ENCODE measurements at regions not wholly inside any gene's neighbourhood (a gene's known extent, or its start where the extent isn't known, plus 50 kb on each side); places are given as distances from the start of the nearest gene placed in this dataset.

DNA sequence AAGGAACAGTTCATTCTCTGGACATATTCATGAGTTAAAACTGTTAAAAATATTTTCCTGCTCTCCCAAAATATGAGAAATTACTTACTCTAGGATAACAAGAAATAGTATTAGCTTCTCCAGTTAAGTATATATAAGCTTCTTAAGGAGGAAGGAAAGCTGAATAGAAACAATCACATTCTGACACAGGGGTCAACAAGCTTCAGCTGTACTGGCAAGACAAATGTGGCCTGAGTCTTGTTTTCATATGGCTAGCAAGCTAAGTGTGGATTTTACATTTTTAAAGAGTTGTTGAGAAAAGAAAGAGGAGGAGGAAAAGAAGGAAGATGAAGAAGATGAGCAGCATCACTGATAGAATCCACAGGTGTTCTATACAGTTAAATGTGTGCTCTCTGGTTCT lies 313.8 kb downstream of the ZPLD1 start:
- no peaks in the 10 kb centered on the region for H3K4me1 ChIP-seq (ENCODE audit: control insufficient read depth, insufficient read depth, low read length)
- ATAC-seq (no peak), DNase-seq (no peak)
- H3K27me3 ChIP-seq (ENCODE audit: control insufficient read depth, insufficient read depth): no peaks in the 10 kb centered on the region
- no peak overlapping the region for H3K4me3 ChIP-seq (ENCODE audit: low read length)
- no peaks in the 10 kb centered on the region for H3K9me3 ChIP-seq (ENCODE audit: control insufficient read depth, low read length)
- intact Hi-C loops (cut with DNase I): loop anchor here in 1 of 4 donors (10.0 kb wide), 1 partner anchor 74 kb away; no protein-coding TSS in a partner anchor
- H3K27ac ChIP-seq (ENCODE audit: low read length): no peak overlapping the region

GRCh38 chr3:102750322-102750721 lies 315.5 kb downstream of the ZPLD1 start:
- DNase-seq (no peak), ATAC-seq (no peak)
- Histone ChIP-seq H3K4me3 (ENCODE audit: low read length) (no peak overlapping the region), H3K4me1 (ENCODE audit: control insufficient read depth, insufficient read depth, low read length) (no peaks in the 10 kb centered on the region), H3K27ac (ENCODE audit: low read length) (no peak overlapping the region), H3K9me3 (ENCODE audit: control insufficient read depth, low read length) (no peaks in the 10 kb centered on the region), H3K27me3 (ENCODE audit: control insufficient read depth, insufficient read depth) (no peaks in the 10 kb centered on the region)
- 92% methylated on average over 2 of the region's 2 CpGs for WGBS
- intact Hi-C loops (cut with DNase I): no loop called here

GRCh38 chr3:102753901-102754300 lies 319.1 kb downstream of the ZPLD1 start:
- intact Hi-C loops (cut with DNase I): no loop called here
- no peaks in the 10 kb centered on the region for H3K4me1 ChIP-seq (ENCODE audit: control insufficient read depth, insufficient read depth, low read length)
- H3K27ac ChIP-seq (ENCODE audit: low read length): no peak overlapping the region
- ATAC-seq: no peak
- DNase-seq: no peak
- H3K9me3 ChIP-seq (ENCODE audit: control insufficient read depth, low read length): no peaks in the 10 kb centered on the region
- H3K27me3 ChIP-seq (ENCODE audit: control insufficient read depth, insufficient read depth): no peaks in the 10 kb centered on the region
- H3K4me3 ChIP-seq (ENCODE audit: low read length): no peak overlapping the region

DNA sequence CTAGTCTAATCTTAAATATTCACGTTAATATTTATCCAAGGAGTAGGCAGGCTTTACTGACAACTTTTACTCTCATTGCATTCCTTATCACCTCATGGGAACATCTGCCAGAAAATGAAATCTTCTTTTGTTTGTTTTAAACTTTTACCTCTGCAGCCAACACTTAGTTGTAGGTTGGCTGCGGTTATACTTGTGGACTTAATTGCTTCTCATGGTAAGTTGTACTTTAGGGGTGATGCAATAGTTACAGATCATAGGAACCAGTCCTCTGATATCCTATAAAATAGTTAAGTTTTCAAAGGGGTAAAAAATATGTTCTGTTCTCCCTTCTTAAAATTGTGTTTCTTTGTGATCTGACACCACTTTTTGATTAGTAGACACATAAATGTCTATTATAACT lies 321.9 kb downstream of the ZPLD1 start:
- Histone ChIP-seq H3K27me3 (ENCODE audit: control insufficient read depth, insufficient read depth) (no peaks in the 10 kb centered on the region), H3K9me3 (ENCODE audit: control insufficient read depth, low read length) (no peaks in the 10 kb centered on the region), H3K4me3 (ENCODE audit: low read length) (no peak overlapping the region), H3K4me1 (ENCODE audit: control insufficient read depth, insufficient read depth, low read length) (no peaks in the 10 kb centered on the region), H3K27ac (ENCODE audit: low read length) (no peak overlapping the region)
- ATAC-seq: no peak
- WGBS: 65% methylated on average over 2 of the region's 2 CpGs
- DNase-seq: no peak
- intact Hi-C loops (cut with DNase I): no loop called here

GRCh38 chr3:102757950-102758349 lies 323.1 kb downstream of the ZPLD1 start:
- WGBS: 84% methylated on average over 2 of the region's 2 CpGs
- no peak for ATAC-seq
- intact Hi-C loops (cut with DNase I): no loop called here

DNA sequence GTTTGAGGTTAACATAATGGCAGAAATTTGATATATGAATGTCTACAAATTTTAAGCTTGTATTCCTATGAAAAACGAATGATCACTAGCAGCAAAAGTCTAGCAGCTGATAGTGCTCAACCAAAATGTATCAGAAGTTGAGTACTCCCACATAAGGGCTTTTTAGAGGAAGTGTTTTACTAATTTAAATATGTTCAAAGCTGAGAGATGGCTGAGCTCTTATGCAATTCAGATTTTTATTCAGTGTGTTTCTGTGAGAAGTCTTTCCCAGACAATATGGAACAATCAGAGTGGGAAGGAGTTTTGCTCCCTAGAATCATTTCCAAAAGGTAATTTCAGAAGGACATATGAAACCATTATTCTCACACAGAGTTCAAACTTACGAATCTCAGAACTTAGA lies 327.0 kb downstream of the ZPLD1 start:
- Histone ChIP-seq H3K4me3 (ENCODE audit: low read length) (no peak overlapping the region), H3K27ac (ENCODE audit: low read length) (no peak overlapping the region), H3K9me3 (ENCODE audit: control insufficient read depth, low read length) (no peaks in the 10 kb centered on the region), H3K4me1 (ENCODE audit: control insufficient read depth, insufficient read depth, low read length) (no peaks in the 10 kb centered on the region), H3K27me3 (ENCODE audit: control insufficient read depth, insufficient read depth) (no peaks in the 10 kb centered on the region)
- intact Hi-C loops (cut with DNase I): no loop called here
- no peak for ATAC-seq
- no peak for DNase-seq
- WGBS: 56% methylated on average over 2 of the region's 2 CpGs

More at GRCh38 chr3:102757950-102758349, 323.1 kb downstream of the ZPLD1 start:
- H3K9me3 ChIP-seq (ENCODE audit: control insufficient read depth, low read length): no peaks in the 10 kb centered on the region
- no peaks in the 10 kb centered on the region for H3K27me3 ChIP-seq (ENCODE audit: control insufficient read depth, insufficient read depth)
- H3K4me3 ChIP-seq (ENCODE audit: low read length): no peak overlapping the region
- DNase-seq: no peak
- no peak overlapping the region for H3K27ac ChIP-seq (ENCODE audit: low read length)
- no peaks in the 10 kb centered on the region for H3K4me1 ChIP-seq (ENCODE audit: control insufficient read depth, insufficient read depth, low read length)

DNA sequence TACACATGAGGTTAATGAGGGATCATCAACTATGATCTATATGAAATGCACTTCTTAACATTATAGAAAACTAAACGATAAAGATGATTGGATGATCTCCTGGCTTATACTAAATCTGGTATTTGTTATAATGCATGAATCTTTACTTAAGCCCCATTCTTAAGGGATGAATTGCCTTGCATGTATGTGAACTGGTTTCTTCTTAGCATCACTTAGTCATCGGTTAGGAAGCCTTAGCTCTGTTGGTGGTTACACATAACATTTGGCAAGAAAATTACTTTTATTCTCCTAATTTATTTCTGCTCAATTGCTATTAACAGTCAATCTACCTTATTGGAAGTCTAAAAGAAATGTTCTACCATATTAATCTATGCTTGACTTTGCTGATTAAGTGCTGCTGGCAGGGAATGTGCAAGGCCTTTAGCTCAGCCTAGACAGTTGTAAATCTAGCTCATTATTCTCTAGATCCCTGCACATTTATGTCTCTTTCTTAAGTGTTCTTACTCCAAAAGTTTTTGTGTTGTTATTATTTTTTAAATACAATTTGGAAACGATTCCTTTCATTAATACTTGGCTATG lies 356.0 kb downstream of the ZPLD1 start:
- Histone ChIP-seq H3K4me1 (ENCODE audit: control insufficient read depth, insufficient read depth, low read length) (no peaks in the 10 kb centered on the region), H3K27me3 (ENCODE audit: control insufficient read depth, insufficient read depth) (no peaks in the 10 kb centered on the region), H3K4me3 (ENCODE audit: low read length) (no peak overlapping the region), H3K27ac (ENCODE audit: low read length) (no peak overlapping the region), H3K9me3 (ENCODE audit: control insufficient read depth, low read length) (no peaks in the 10 kb centered on the region)
- intact Hi-C loops (cut with DNase I): no loop called here
- no peak for ATAC-seq
- WGBS: 85% methylated on average over 3 of the region's 3 CpGs
- no peak for DNase-seq

DNA sequence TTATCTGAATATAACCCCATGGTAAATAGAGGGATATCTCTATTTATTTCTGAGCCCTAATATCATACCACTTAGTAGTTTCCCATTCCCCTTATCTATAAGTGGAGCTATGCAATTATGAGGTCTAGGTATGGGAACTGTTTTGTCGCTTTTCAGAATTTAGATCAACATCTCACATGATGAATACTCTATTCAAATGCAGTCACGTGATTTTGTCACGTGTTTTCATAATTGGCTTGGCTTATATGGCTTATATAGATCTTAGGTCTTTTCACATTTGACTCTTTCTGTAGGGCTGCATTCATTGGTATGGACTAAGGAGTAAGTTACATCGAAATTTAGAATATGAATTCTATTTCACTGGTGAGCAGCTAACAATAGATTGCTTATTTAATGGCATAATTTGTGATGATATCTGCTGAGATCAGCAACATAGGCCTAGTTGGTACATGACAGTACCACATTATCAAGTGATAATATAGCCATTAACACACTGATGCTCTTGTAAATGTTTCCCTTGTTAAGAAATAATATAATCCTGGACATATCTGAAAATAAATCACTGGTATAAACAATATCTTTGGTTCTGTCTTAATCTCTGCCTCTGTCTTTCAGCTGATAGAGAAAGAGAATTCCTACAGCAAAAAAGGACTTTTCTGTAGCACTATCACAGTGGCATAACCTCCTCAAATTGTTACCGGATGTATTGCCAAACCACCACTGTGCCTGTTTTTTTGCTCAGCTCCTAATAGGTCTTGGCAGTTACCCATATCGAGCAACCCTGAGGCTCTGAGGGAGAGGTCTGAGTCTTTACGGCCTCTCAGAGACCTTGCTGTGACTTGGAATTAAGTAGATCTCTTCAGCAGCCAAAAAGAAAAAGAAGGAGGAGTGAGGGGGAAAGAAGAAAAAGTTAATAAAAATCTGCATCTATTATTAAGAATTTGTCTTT lies 357.1 kb downstream of the ZPLD1 start:
- no peaks in the 10 kb centered on the region for H3K27me3 ChIP-seq (ENCODE audit: control insufficient read depth, insufficient read depth)
- ATAC-seq (no peak), DNase-seq (no peak)
- 59% methylated on average over 7 of the region's 7 CpGs for WGBS
- no peaks in the 10 kb centered on the region for H3K9me3 ChIP-seq (ENCODE audit: control insufficient read depth, low read length)
- no peaks in the 10 kb centered on the region for H3K4me1 ChIP-seq (ENCODE audit: control insufficient read depth, insufficient read depth, low read length)
- H3K4me3 ChIP-seq (ENCODE audit: low read length): no peak overlapping the region
- H3K27ac ChIP-seq (ENCODE audit: low read length): no peak overlapping the region
- intact Hi-C loops (cut with DNase I): no loop called here

GRCh38 chr3:102796804-102797203 lies 362.0 kb downstream of the ZPLD1 start:
- intact Hi-C loops (cut with DNase I): no loop called here
- Histone ChIP-seq H3K27ac (ENCODE audit: low read length) (no peak overlapping the region), H3K4me1 (ENCODE audit: control insufficient read depth, insufficient read depth, low read length) (no peaks in the 10 kb centered on the region), H3K4me3 (ENCODE audit: low read length) (no peak overlapping the region), H3K27me3 (ENCODE audit: control insufficient read depth, insufficient read depth) (no peaks in the 10 kb centered on the region), H3K9me3 (ENCODE audit: control insufficient read depth, low read length) (no peaks in the 10 kb centered on the region)
- ATAC-seq (no peak), DNase-seq (no peak)
- WGBS: 41% methylated on average over 4 of the region's 4 CpGs

DNA sequence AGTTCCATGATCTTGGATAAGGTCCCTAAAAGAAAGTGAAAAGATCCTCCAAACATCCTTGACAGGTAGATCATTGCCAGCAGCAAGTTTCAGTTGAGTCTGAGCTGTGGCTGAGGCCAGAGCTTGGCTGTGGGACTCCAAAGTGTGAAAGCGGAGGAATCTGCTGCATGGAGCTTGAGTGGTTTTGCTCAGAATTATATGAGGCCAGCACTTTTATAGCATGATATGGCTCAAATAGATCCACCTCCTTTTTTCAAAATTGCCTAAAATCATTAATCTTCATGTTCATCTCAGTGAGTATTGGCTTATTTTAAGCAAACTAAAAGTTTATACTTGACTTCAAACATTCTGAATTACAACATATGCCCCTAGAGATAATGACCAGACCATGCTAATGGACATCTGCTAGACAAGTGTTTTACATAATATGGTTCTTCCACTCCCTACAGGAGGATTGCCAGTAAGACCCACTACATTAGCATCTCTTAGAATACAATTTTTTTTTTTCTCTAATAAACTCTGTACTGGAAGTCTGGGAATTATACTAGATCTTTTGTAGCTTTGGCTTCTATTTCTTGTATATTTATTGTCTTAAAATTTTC lies 368.1 kb downstream of the ZPLD1 start:
- ATAC-seq (no peak), DNase-seq (no peak)
- Histone ChIP-seq H3K4me1 (ENCODE audit: control insufficient read depth, insufficient read depth, low read length) (no peaks in the 10 kb centered on the region), H3K4me3 (ENCODE audit: low read length) (no peak overlapping the region), H3K9me3 (ENCODE audit: control insufficient read depth, low read length) (no peaks in the 10 kb centered on the region), H3K27me3 (ENCODE audit: control insufficient read depth, insufficient read depth) (no peaks in the 10 kb centered on the region), H3K27ac (ENCODE audit: low read length) (no peak overlapping the region)
- intact Hi-C loops (cut with DNase I): no loop called here
- WGBS: 89% methylated on average over 1 of the region's 1 CpG

GRCh38 chr3:102810937-102811336 lies 376.1 kb downstream of the ZPLD1 start:
- no peaks in the 10 kb centered on the region for H3K9me3 ChIP-seq (ENCODE audit: control insufficient read depth, low read length)
- no peaks in the 10 kb centered on the region for H3K4me1 ChIP-seq (ENCODE audit: control insufficient read depth, insufficient read depth, low read length)
- no peaks in the 10 kb centered on the region for H3K27me3 ChIP-seq (ENCODE audit: control insufficient read depth, insufficient read depth)
- intact Hi-C loops (cut with DNase I): no loop called here
- H3K27ac ChIP-seq (ENCODE audit: low read length): no peak overlapping the region
- DNase-seq (no peak), ATAC-seq (no peak)
- WGBS: 58% methylated on average over 1 of the region's 1 CpG
- no peak overlapping the region for H3K4me3 ChIP-seq (ENCODE audit: low read length)
